HG02759 (cell line): ENCODE measurements at regions not wholly inside any gene's neighbourhood (a gene's known extent, or its start where the extent isn't known, plus 50 kb on each side); places are given as distances from the start of the nearest gene placed in this dataset.

Experiments used
- ATAC-seq: cut with Tn5 transposase; IDR thresholded peaks from one replicate; pipeline ENCODE4 v1.9.1; 2021; ENCODE audit warnings: mild to moderate bottlenecking, moderate library complexity; ENCODE audit not compliant: unreplicated experiment

GRCh38 chr5:136701191-136701590, 335.8 kb upstream of the TRPC7 start:
- ATAC-seq, result no peak

GRCh38 chr5:136699651-136700050, 334.3 kb upstream of the TRPC7 start:
- ATAC-seq, result no peak

GRCh38 chr5:136698970-136699369, 333.6 kb upstream of the TRPC7 start:
- no peak for ATAC-seq

GRCh38 chr5:136694258-136694657, 328.9 kb upstream of the TRPC7 start:
- ATAC-seq, result no peak

- no peak for ATAC-seq
Observed at GRCh38 chr5:136689552-136689951, 324.2 kb upstream of the TRPC7 start.

- ATAC-seq, result no peak
Observed at GRCh38 chr5:136686192-136686872, 321.0 kb upstream of the TRPC7 start.

- no peak for ATAC-seq
Observed at GRCh38 chr5:136682986-136683385, 317.6 kb upstream of the TRPC7 start.

- no peak for ATAC-seq
Observed at GRCh38 chr5:136679233-136679632, 313.9 kb upstream of the TRPC7 start.

- no peak for ATAC-seq
Observed at GRCh38 chr5:136677217-136677616, 311.9 kb upstream of the TRPC7 start.

GRCh38 chr5:136676685-136677084, 311.3 kb upstream of the TRPC7 start:
- no peak for ATAC-seq

GRCh38 chr5:136675769-136676168, 310.4 kb upstream of the TRPC7 start:
- ATAC-seq, result no peak

- ATAC-seq, result no peak
Observed at GRCh38 chr5:136674178-136674577, 308.8 kb upstream of the TRPC7 start.

- ATAC-seq, result no peak
Observed at GRCh38 chr5:136667789-136668188, 302.4 kb upstream of the TRPC7 start.

- ATAC-seq, result peak; percentile 64
Observed at GRCh38 chr5:136666970-136667620, 301.8 kb upstream of the TRPC7 start.

- ATAC-seq, result no peak
Observed at GRCh38 chr5:136665331-136665730, 300.0 kb upstream of the TRPC7 start.

- ATAC-seq, result no peak
Observed at GRCh38 chr5:136661026-136661425, 295.7 kb upstream of the TRPC7 start.

- no peak for ATAC-seq
Observed at GRCh38 chr5:136656811-136657210, 291.5 kb upstream of the TRPC7 start.

- ATAC-seq, result no peak
Observed at GRCh38 chr5:136655468-136655867, 290.1 kb upstream of the TRPC7 start.

- ATAC-seq, result no peak
Observed at GRCh38 chr5:136646915-136647314, 281.6 kb upstream of the TRPC7 start.

GRCh38 chr5:136642976-136643375, 277.6 kb upstream of the TRPC7 start:
- ATAC-seq, result no peak

GRCh38 chr5:136639616-136640015, 274.3 kb upstream of the TRPC7 start:
- ATAC-seq, result no peak

GRCh38 chr5:136638084-136638483, 272.7 kb upstream of the TRPC7 start:
- ATAC-seq, result no peak

- ATAC-seq, result no peak
Observed at GRCh38 chr5:136636001-136636400, 270.7 kb upstream of the TRPC7 start.
